K562 (cell line): ENCODE measurements at regions not wholly inside any gene's neighbourhood (a gene's known extent, or its start where the extent isn't known, plus 50 kb on each side); places are given as distances from the start of the nearest gene placed in this dataset.

Source experiments
- ELF4 ChIP-seq: fragments of 450-650 bp; formaldehyde crosslinking; IDR thresholded peaks from 2 replicates; pipeline ENCODE4 v1.4.0; 2022; ENCODE audit warnings: missing genetic modification characterization
- JUN ChIP-seq, 2 experiments: sonication (generic) in 1 of 2; formaldehyde crosslinking in 1 of 2; IDR thresholded peaks; 2 replicates each; pipeline versions ENCODE4 v1.6.1 to v1.8.0; 2012 to 2022; ENCODE audit warnings: borderline replicate concordance in 2 of 2, mild to moderate bottlenecking in 2 of 2, improper control_type of control experiment in 1 of 2, low read depth in 1 of 2, low read length in 1 of 2, missing genetic modification reagents in 1 of 2
- NUFIP1 ChIP-seq: fragments of 450-650 bp; IDR thresholded peaks from 2 replicates; pipeline ENCODE4 v1.6.1; 2018; ENCODE audit not compliant: partially characterized antibody
- POLR2A ChIP-seq: fragments of 450-650 bp; conservative IDR thresholded peaks from 2 replicates; pipeline ENCODE4 v1.6.1; 2016
- SMARCC2 ChIP-seq: fragments of 450-650 bp; IDR thresholded peaks from 2 replicates; pipeline ENCODE4 v1.6.1; 2017; ENCODE audit warnings: antibody characterized with exemption, moderate library complexity, mild to moderate bottlenecking, low read depth
- SP1 ChIP-seq: sonication (generic); formaldehyde crosslinking; IDR thresholded peaks from 2 replicates; pipeline ENCODE4 v1.8.1; 2022; ENCODE audit warnings: mild to moderate bottlenecking, missing genetic modification reagents
- SRF ChIP-seq, 2 experiments: fragments of 250-450, 450-650 bp in 1 of 2; sonication (Bioruptor Pico) in 1 of 2; sonication (generic) in 1 of 2; formaldehyde crosslinking; IDR thresholded peaks; 2 replicates each; pipeline versions ENCODE4 v1.5.0 to v1.5.1; 2020 to 2022; ENCODE audit warnings: mild to moderate bottlenecking in 1 of 2, missing genetic modification reagents in 1 of 2
- ZBTB1 ChIP-seq: sonication (generic); formaldehyde crosslinking; IDR thresholded peaks from 2 replicates; pipeline ENCODE4 v1.8.1; 2023; ENCODE audit warnings: missing genetic modification reagents, low read depth, mild to moderate bottlenecking, borderline replicate concordance

- no peak for TF ChIP-seq ZBTB1
- no peak for TF ChIP-seq ELF4
- TF ChIP-seq SP1 (CRISPR knock-in tag): no peak
- no peak for TF ChIP-seq POLR2A
- no peak for TF ChIP-seq SMARCC2
- TF ChIP-seq SRF (CRISPR knock-in tag; IDR thresholded peaks at IDR 0.05): no peak
- no peak for TF ChIP-seq NUFIP1
- no peak for TF ChIP-seq JUN (IDR thresholded peaks at IDR 0.05; ENCODE audit: borderline replicate concordance, low read depth, low read length)
- no peak for TF ChIP-seq JUN (CRISPR knock-in tag; IDR thresholded peaks at IDR 0.05; ENCODE audit: borderline replicate concordance)
Observed at GRCh38 chr10:23538968-23539367, 100.1 kb downstream of the OTUD1 start.
